ENCODE measurements at regions not wholly inside any gene's neighbourhood (a gene's known extent, or its start where the extent isn't known, plus 50 kb on each side); places are given as distances from the start of the nearest gene placed in this dataset.

DNA sequence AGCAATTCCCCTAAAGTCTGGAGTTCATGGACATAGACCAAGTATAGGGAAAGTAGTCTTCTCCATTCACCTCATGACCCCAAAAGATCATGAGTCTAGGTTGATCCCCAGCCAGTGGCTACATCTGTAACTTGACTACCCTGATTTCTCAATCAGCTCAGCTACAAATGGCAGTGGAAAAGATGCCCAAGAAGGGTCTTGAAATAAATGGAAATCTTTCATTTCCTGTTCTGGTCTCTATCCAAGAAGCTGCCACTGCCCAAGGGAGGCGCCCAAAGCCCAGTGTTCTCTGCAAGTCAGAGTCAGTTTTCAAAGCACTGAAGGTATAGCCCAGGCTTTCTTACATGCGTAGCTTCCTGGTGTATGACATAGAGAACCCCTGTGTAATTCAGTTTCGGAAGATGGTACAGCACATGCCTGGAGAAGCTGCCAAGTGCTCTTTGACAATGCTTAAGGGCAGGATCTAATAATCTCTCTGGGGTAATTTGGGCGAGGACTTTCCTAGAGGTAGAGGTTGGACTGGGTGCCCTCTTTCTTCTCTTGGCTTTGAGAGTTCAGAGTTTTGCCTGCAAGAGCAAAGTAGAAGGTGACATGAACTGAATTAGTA lies 101.1 kb downstream of the ADAMTS15 start:
- no peaks in the 10 kb centered on the region for H4K20me1 ChIP-seq (ENCODE audit: control insufficient read depth, insufficient read depth, low read length, poor library complexity, severe bottlenecking)
- DNase-seq (no peak), ATAC-seq (ENCODE audit: low read depth) (no peak)
- TF ChIP-seq, protein P1, sequence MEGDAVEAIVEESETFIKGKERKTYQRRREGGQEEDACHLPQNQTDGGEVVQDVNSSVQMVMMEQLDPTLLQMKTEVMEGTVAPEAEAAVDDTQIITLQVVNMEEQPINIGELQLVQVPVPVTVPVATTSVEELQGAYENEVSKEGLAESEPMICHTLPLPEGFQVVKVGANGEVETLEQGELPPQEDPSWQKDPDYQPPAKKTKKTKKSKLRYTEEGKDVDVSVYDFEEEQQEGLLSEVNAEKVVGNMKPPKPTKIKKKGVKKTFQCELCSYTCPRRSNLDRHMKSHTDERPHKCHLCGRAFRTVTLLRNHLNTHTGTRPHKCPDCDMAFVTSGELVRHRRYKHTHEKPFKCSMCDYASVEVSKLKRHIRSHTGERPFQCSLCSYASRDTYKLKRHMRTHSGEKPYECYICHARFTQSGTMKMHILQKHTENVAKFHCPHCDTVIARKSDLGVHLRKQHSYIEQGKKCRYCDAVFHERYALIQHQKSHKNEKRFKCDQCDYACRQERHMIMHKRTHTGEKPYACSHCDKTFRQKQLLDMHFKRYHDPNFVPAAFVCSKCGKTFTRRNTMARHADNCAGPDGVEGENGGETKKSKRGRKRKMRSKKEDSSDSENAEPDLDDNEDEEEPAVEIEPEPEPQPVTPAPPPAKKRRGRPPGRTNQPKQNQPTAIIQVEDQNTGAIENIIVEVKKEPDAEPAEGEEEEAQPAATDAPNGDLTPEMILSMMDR (IDR thresholded peaks at IDR 0.05) = no peak
- no peak for TF ChIP-seq EZH2 (IDR thresholded peaks at IDR 0.05; ENCODE audit: borderline replicate concordance, insufficient read depth, low read depth, low read length, poor library complexity, severe bottlenecking)
- no peak overlapping the region for H3K4me3 ChIP-seq (ENCODE audit: control extremely low read depth in 1 of 5, extremely low read depth in 1 of 5, insufficient read depth in 1 of 5, low read depth in 2 of 5, low read length in 4 of 5)
- Mint-ChIP-seq H3K4me1 (no peaks in the 10 kb centered on the region), H3K4me3 (no peak overlapping the region), H3K27me3 (peaks cover 6% of the 10 kb centered on the region), H3K9me3 (ENCODE audit: insufficient read depth) (no peaks in the 10 kb centered on the region), H3K27ac (no peak overlapping the region)
- no peaks in the 10 kb centered on the region for H3K4me1 ChIP-seq (ENCODE audit: control insufficient read depth in 2 of 2, insufficient read depth in 2 of 2, low read length in 2 of 2)
- no peak overlapping the region for H3K9ac ChIP-seq (ENCODE audit: low read length)
- CTCF ChIA-PET = no interaction called here
- H3K9me3 ChIP-seq (ENCODE audit: control extremely low read depth in 1 of 3, control insufficient read depth in 2 of 3, insufficient read depth in 1 of 3, low read length in 2 of 3) = peaks cover 0 to 13% (median 0%) of the 10 kb centered on the region in 3 donors
- H3K27me3 ChIP-seq (replicated peaks in 1 of 4; ENCODE audit: control extremely low read depth in 1 of 4, control insufficient read depth in 3 of 4, insufficient read depth in 4 of 4, low read length in 3 of 4) = peaks cover 0 to 2% (median 0%) of the 10 kb centered on the region in 4 experiments
- H3K27ac ChIP-seq (ENCODE audit: low read length in 2 of 2) = no peak overlapping the region
- H3K36me3 ChIP-seq (replicated peaks in 1 of 2; ENCODE audit: control extremely low read depth in 1 of 2, control insufficient read depth in 1 of 2, extremely low read depth in 1 of 2, insufficient read depth in 2 of 2, low read length in 1 of 2) = no peaks in the 10 kb centered on the region
- 72% methylated on average over 4 of the region's 4 CpGs for WGBS (ENCODE audit: insufficient coverage)
- no peak overlapping the region for H3K4me2 ChIP-seq (replicated peaks; ENCODE audit: low read depth, low read length, poor library complexity, severe bottlenecking)
- POLR2A ChIA-PET = no interaction called here
- intact Hi-C loops (cut with micrococcal nuclease) = no loop called here
- no peaks in the 10 kb centered on the region for H3K79me2 ChIP-seq (ENCODE audit: control insufficient read depth, insufficient read depth, low read length)
- no peak overlapping the region for H2AFZ ChIP-seq (ENCODE audit: insufficient read depth, low read depth, low read length, poor library complexity, severe bottlenecking)

DNA sequence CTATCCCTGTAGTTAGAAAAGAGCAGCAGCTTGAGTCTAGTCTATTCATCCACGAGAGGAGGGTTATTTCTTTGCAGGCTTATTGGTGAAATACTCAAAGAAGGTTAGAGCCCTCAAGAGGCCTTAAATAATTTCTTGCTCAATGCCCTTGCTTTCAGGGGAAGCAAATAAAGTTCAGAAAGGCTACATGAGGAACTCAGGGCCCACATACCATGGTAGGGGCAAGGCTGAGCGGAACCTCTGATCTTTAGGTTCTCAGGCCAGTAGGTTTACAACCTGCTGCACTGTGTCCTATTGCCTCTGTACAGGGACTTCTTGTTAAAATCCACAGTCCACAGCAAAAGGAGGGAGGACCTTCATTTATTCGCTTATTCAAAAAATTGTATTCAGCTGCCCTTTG lies 101.7 kb downstream of the ADAMTS15 start:
- WGBS (ENCODE audit: insufficient coverage) = 83% methylated on average over 2 of the region's 3 CpGs
- TF ChIP-seq EZH2 (IDR thresholded peaks at IDR 0.05; ENCODE audit: borderline replicate concordance, insufficient read depth, low read depth, low read length, poor library complexity, severe bottlenecking) = no peak
- TF ChIP-seq, protein P1 (IDR thresholded peaks at IDR 0.05) = no peak
- H2AFZ ChIP-seq (ENCODE audit: insufficient read depth, low read depth, low read length, poor library complexity, severe bottlenecking) = no peak overlapping the region
- no peak overlapping the region for H3K4me2 ChIP-seq (replicated peaks; ENCODE audit: low read depth, low read length, poor library complexity, severe bottlenecking)
- ChIA-PET CTCF (no interaction called here), POLR2A (no interaction called here)
- Mint-ChIP-seq H3K4me3 (no peak overlapping the region), H3K27me3 (peaks cover 6% of the 10 kb centered on the region), H3K9me3 (ENCODE audit: insufficient read depth) (no peaks in the 10 kb centered on the region), H3K27ac (no peak overlapping the region), H3K4me1 (no peaks in the 10 kb centered on the region)
- no peaks in the 10 kb centered on the region for H3K36me3 ChIP-seq (replicated peaks in 1 of 2; ENCODE audit: control extremely low read depth in 1 of 2, control insufficient read depth in 1 of 2, extremely low read depth in 1 of 2, insufficient read depth in 2 of 2, low read length in 1 of 2)
- H3K27ac ChIP-seq (ENCODE audit: low read length in 2 of 2) = no peak overlapping the region
- H3K9ac ChIP-seq (ENCODE audit: low read length) = no peak overlapping the region
- intact Hi-C loops (cut with micrococcal nuclease) = no loop called here
- no peaks in the 10 kb centered on the region for H4K20me1 ChIP-seq (ENCODE audit: control insufficient read depth, insufficient read depth, low read length, poor library complexity, severe bottlenecking)
- no peak overlapping the region for H3K4me3 ChIP-seq (ENCODE audit: control extremely low read depth in 1 of 5, extremely low read depth in 1 of 5, insufficient read depth in 1 of 5, low read depth in 2 of 5, low read length in 4 of 5)
- no peaks in the 10 kb centered on the region for H3K4me1 ChIP-seq (ENCODE audit: control insufficient read depth in 2 of 2, insufficient read depth in 2 of 2, low read length in 2 of 2)
- peaks cover 0 to 2% (median 0%) of the 10 kb centered on the region in 4 experiments for H3K27me3 ChIP-seq (replicated peaks in 1 of 4; ENCODE audit: control extremely low read depth in 1 of 4, control insufficient read depth in 3 of 4, insufficient read depth in 4 of 4, low read length in 3 of 4)
- peaks cover 0 to 13% (median 0%) of the 10 kb centered on the region in 3 donors for H3K9me3 ChIP-seq (ENCODE audit: control extremely low read depth in 1 of 3, control insufficient read depth in 2 of 3, insufficient read depth in 1 of 3, low read length in 2 of 3)
- DNase-seq (no peak), ATAC-seq (ENCODE audit: low read depth) (no peak)
- no peaks in the 10 kb centered on the region for H3K79me2 ChIP-seq (ENCODE audit: control insufficient read depth, insufficient read depth, low read length)

Measured in B cell (primary cell).